Germinal center (tissue), 1 donor: ENCODE measurements at regions not wholly inside any gene's neighbourhood (a gene's known extent, or its start where the extent isn't known, plus 50 kb on each side); places are given as distances from the start of the nearest gene placed in this dataset.
"Not testable (repeated sequence)": the region's sequence is repeated elsewhere in the genome, so short reads cannot be mapped to it uniquely, and the experiment has no call there.

ENCODE experiments used
- DNase-seq: peaks from one replicate; pipeline ENCODE4 v3.0.0; 2012; ENCODE audit warnings: mixed read lengths, low spot score

GRCh38 chr2:187684174-187684573 is 129.9 kb upstream of the TFPI start:
- no peak for DNase-seq

- DNase-seq, result no peak
Measured at GRCh38 chr2:187686416-187687024, 132.3 kb upstream of the TFPI start.

- DNase-seq, result no peak
Measured at GRCh38 chr2:187687585-187687984, 133.3 kb upstream of the TFPI start.

GRCh38 chr2:187689372-187689771 is 135.1 kb upstream of the TFPI start:
- no peak for DNase-seq

- DNase-seq, result no peak
Measured at GRCh38 chr2:187693923-187694322, 139.7 kb upstream of the TFPI start.

- not testable (repeated sequence) for DNase-seq
Measured at GRCh38 chr2:187696644-187697043, 142.4 kb upstream of the TFPI start.

- DNase-seq, result no peak
Measured at GRCh38 chr2:187698374-187699110, 144.3 kb upstream of the TFPI start.

GRCh38 chr2:187702157-187702556 is 147.9 kb upstream of the TFPI start:
- no peak for DNase-seq

GRCh38 chr2:187708272-187708671 is 154.0 kb upstream of the TFPI start:
- DNase-seq, result no peak

GRCh38 chr2:187709065-187709464 is 154.8 kb upstream of the TFPI start:
- DNase-seq, result no peak

GRCh38 chr2:187710791-187711521 is 156.7 kb upstream of the TFPI start:
- DNase-seq, result no peak

- DNase-seq, result no peak
Measured at GRCh38 chr2:187715590-187715989, 161.4 kb upstream of the TFPI start.

- no peak for DNase-seq
Measured at GRCh38 chr2:187716301-187716700, 162.1 kb upstream of the TFPI start.

- no peak for DNase-seq
Measured at GRCh38 chr2:187718092-187718491, 163.9 kb upstream of the TFPI start.

GRCh38 chr2:187719510-187719909 is 165.3 kb upstream of the TFPI start:
- no peak for DNase-seq

GRCh38 chr2:187748958-187749357 is 194.7 kb upstream of the TFPI start:
- DNase-seq, result no peak

GRCh38 chr2:187749804-187750431 is 195.7 kb upstream of the TFPI start:
- DNase-seq, result no peak

GRCh38 chr2:187768995-187769394 is 214.8 kb upstream of the TFPI start:
- no peak for DNase-seq

GRCh38 chr2:187769437-187769836 is 215.2 kb upstream of the TFPI start:
- DNase-seq, result no peak

GRCh38 chr2:187774551-187775071 is 220.4 kb upstream of the TFPI start:
- DNase-seq, result no peak

- DNase-seq, result no peak
Measured at GRCh38 chr2:187775196-187775595, 221.0 kb upstream of the TFPI start.

GRCh38 chr2:187775651-187776050 is 221.4 kb upstream of the TFPI start:
- no peak for DNase-seq
